ENCODE measurements at regions not wholly inside any gene's neighbourhood (a gene's known extent, or its start where the extent isn't known, plus 50 kb on each side); places are given as distances from the start of the nearest gene placed in this dataset.

DNA sequence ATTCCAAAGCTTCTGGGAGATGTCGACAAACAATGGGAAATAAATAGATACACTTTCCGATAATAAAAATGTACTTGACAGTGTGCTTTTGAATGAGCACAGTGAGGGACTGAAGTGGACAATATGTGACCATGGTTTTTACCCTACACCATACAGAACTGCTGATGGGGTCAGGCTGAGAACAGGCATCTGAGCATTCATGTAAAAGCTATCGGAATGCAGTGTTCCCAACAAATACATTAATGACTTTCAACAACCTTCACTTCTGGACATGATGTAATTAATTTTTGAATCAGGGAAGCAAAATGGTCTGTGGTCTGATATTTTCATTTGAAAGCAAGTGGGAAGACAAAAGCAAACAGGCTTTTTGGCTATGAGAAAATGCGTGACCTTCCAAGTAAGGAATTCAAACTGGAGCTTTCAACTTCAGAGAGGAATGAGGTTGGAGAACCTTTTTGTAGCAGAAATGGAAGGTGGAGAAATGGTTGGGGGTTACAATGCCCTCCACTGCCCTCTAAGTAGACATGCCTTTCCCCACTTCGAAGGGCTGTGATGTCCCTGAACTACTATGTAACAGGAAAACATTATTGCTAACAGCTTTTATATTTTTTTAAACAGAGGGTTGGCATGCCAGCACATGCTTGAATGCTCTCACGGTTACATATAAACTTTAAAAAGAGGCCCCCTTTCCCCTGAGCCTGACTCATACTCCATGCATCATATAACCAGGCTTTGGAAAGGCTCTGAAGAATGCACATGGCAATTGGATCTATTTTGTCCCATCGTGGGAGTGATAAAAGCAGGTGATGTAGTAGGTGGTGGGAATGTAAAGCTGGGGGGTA, 203.5 kb upstream of the CITED2 start:
- no peak for DNase-seq (ENCODE audit: low read depth in 2 of 2)

- DNase-seq (ENCODE audit: low read depth in 2 of 2) = no peak
Measured at GRCh38 chr6:139577124-139577762, 202.8 kb upstream of the CITED2 start.

DNA sequence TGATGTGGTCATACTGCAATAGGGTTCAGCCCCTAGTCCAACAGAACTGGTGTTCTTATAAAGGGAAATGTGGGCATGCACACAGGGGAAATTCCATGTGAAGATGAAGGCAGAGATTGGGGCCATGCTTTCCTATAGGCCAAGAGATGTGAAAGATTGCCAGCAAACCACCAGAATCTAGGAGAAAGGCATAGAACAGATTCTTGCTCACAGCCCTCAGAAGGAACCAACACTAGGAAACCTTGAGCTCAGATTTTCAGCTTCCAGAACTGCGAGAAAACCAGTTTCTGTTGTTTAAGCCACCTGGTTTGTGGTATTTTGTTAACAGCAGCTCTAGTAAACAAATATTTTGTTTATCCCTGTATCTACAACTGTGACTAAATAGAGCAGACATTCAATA, 197.6 kb upstream of the CITED2 start:
- no peak for DNase-seq (ENCODE audit: low read depth in 2 of 2)

- DNase-seq (ENCODE audit: low read depth in 2 of 2) = no peak
Measured at GRCh38 chr6:139570166-139570565, 195.7 kb upstream of the CITED2 start.

DNA sequence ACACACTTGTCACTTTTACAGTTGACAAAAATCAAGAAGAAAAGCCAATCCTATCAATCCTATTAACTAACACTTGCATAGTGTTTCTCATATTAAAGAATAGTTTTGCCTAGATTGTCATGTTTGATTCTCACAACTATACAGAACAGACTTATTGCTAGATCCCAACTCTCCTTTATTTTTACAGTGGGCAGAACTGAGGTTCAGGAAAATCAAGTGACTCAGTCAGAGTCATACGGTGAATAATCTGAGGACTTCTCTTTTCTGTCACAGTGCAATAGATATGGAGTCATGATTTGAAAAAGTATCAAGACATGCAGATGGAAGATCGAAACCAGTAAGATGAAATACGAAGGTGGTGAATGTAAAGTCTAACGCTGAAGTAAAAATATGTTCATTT, 195.1 kb upstream of the CITED2 start:
- no peak for DNase-seq (ENCODE audit: low read depth in 2 of 2)

DNA sequence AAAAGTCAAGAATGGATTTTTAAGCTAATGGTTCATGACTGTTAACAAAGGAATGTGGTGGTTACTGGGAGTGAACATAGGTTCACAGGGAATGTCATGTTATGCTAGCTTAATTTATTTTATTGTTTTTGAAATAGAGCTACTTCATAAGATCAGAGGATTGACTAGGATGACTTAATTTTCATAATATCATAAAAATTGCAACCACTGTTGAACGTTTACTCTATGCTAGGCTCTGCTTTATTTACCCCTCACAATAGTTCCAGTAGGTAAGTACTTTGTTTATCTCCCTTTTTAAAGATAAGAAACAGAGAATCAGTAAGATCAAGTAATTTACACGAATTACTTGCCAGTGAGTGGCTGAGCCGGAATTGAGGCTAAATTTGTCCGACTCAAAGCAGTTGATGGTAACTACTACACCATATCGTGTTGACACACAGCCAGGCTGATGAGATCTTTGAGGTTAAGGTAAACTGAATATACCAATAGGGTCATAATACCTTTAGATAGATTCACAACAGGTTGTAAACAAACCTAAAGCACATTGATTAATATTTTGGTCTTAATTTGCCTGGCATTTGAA, 194.6 kb upstream of the CITED2 start:
- DNase-seq (ENCODE audit: low read depth in 2 of 2) = no peak

DNA sequence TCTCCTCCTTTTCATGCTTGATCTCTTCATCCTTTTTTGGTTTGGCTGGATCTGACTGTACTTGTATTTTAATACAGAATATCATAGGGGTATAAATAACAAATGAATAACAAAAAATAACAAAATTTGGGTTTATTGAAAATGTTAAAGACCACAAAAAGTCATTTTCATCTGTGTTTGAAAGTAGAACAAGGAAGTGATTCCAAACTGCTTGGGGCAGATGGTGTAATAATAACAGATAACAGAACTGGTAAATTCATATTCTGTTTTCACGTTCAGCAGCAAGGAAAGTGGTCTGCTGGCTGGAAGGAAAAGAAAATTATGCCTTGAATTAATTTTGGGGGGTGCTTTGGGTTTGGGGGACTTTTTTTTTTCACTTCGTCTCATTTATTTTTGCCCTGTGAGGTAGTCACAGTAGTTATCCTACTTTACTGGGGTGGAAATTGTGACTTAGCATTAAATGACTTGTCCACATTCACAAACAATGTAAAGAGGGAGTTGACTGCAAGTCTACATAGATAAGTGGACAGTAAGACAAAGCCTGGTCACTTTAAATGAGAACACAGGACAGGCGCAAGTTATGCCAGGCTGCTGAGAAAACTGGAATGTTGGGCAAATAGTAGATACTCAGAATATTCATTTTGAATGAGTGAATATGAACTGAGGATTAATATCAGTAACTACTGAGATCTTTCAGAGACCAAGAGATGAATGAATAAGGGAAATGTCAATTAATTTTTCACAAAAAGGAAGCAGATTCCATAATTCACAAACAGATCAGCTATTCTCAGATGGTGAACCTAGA, 193.9 kb upstream of the CITED2 start:
- no peak for DNase-seq (ENCODE audit: low read depth in 2 of 2)

DNA sequence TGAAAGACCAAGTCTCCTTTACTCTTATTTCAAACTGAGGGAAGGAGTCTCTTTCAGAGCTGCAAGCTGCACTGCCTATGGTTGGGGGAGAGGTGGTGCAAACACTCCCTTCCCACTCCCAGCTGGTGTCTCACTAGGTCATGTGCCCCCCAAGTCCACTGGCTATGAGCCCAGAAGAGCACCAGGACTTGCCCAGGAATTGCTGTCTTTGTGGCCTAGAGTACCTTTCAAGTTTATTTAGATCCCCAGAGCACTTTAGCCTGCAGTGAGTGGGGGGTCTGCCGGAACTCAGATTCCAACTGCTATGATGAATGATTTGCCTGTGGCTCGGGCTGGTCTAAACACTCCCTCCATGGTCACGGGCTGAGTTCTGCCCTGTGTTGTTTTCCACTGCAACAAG, 192.6 kb upstream of the CITED2 start:
- DNase-seq (ENCODE audit: low read depth in 2 of 2) = no peak

DNA sequence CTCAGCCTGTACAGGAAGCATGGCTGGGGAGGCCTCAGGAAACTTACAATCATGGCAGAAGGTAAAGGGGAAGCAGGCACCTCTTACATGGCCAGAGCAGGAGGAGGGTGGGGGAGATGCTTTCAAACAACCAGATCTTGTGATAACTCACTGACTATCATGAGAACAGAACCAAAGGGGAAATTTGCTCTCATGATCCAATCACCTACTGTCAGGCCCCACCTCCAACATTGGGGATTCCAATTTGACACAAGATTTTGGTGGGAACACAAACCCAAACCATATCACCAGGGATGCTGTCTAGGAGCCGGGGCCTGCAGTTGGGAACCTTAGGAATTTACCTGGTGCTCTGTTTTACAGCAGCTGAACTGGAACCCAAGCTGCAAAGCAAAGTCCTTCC, 191.1 kb upstream of the CITED2 start:
- DNase-seq (ENCODE audit: low read depth in 2 of 2) = no peak

DNA sequence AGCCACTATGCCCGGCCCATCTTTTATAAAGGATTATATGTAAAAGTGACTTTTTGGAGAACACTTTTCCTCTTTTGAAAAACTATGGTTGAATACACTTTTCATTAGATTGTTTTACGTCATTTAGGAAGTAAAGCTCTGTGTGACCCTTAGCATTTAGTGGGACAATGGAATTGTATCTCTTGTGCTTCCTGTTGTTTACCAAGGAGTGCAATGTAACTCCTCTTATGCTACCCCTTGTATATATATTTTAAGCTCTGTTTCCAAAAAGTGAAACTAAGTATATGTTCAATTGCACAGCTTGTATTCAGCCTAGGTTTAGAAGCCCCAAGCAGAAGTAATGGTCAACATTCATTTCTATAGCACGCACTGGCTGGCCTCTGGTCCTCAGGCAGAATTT, 183.1 kb upstream of the CITED2 start:
- DNase-seq (ENCODE audit: low read depth in 2 of 2) = no peak

DNA sequence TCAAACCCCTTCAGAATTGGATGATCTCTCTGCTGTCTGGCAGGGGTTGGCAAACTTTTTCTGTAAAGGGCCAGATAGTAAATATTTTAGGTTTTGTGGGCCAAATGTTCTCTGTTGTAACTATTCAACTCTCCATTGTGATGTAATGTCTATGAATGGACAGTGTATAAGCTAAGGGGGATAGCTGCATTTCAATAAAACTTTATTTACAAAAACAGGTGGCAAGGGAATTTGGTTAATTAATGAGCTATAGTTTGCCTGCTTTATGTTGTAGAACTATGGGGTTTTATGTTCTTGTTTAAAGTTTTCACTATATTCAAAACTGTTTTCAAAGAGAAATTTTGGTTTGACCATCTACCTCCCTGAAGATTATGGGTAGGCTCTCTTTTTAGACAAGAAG, 182.1 kb upstream of the CITED2 start:
- DNase-seq (ENCODE audit: low read depth in 2 of 2) = no peak

- no peak for DNase-seq (ENCODE audit: low read depth in 2 of 2)
Measured at GRCh38 chr6:139553916-139554315, 179.5 kb upstream of the CITED2 start.

DNA sequence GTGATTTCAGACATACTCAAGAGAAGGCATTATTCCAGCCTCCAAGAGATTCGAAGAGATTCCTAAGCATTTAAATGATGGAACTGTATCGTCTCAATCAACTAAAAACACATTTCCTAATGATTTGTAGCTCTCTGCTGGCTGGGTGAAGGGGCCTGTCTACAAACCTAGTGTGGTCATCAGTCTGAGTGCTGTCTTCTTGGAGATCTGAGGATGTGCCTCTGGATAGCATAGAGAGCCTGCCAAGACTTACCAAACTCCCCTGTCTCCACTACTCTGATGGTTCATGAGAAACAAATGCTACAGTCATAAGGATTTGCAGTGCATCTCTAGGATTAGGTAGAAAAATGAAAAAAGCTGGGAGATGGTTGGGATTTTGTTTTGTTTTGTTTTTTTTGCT, 176.9 kb upstream of the CITED2 start:
- DNase-seq (ENCODE audit: low read depth in 2 of 2) = no peak

DNA sequence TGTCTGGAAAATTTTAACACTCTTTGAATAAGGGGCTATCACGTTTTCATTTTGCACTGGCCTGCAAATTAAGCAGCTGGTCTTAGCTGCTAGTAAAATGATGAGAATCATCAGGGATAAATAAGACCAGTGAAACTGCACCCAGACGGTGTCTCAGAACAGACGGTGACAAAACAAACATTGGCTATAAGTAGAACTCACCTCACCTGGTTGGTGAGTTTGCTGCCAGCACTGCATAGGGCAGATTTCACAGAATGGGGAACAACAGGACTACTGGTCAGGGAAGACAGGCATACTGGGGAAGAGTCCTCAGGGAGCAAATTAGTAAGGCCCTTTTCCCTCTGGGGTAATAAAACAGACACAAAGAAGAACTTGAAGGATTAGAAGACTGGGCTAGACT, 175.9 kb upstream of the CITED2 start:
- no peak for DNase-seq (ENCODE audit: low read depth in 2 of 2)

DNA sequence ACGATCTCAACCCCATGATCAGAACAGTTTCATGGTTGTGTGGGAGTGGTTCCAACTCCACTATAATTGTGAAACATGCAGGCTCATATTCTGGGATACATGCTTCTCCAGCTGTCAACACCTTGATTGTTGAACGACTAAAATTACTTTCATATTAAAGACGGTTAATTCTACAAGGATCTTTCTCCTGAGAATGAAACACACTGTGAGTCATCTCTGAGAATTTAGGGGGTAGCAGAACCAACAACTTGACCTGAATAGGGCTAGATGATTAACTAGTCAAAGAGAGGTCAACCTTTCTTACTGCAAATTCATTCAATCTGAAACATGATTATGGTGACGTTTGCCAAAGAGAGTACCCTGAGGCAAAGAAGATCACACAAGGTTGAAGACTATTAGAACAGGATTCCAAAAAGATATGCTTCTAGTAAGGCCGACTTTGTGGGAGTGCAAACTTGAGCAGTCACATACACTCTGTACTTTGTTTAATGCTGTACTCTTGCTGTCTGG, 175.2 kb upstream of the CITED2 start:
- DNase-seq (ENCODE audit: low read depth in 2 of 2) = no peak

DNA sequence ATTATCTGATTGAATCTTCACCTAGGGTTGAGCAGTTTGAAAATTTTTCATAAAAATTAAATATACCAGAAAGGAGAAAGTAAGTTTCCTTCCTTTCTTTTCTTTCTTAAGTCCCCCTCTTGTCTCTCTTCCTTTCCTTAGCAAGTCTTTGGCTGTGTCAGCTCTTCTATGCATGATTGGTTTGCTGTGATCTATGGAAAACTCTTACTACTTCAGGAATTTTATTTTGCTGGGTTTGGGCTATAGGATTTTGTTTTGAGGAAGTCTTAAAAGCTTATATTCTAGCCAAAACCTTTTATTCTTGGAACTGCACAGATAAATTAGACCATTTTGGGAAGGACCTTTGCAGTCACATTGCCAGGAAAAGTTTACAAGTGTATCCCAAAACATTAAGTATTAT, 173.4 kb upstream of the CITED2 start:
- no peak for DNase-seq (ENCODE audit: low read depth in 2 of 2)

DNA sequence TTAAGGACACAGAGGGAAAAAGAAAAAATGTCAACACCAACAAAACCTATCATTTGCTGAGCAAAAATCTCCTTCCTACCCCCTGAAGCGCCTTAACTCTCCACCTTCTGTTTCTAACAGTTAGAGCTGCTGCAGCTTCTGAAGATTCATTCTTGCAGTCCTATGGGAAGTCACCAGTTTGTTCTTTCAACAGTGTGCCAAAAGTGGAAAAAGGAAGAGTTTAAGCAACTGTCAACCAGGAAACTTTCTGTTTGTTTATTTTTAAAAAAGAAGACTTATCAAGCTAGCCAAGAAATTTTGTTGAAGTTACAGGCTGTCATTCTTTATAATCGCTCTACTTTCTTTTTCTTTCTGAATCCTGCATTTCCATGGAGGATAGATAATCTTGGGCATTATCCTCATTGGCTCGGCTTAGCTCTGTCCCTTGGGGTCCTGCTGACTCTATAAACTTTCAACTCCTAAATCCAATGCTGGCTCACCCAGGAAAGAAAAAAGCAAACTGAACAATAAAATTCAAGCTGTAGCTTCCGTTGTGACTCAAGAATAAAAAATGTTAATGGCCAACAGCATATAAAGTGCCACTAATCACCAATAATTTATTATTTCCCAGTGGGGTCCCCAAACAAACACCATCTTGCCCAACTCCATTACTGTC, 172.8 kb upstream of the CITED2 start:
- DNase-seq (ENCODE audit: low read depth in 2 of 2) = no peak

GRCh38 chr6:139546106-139546472, 171.6 kb upstream of the CITED2 start:
- DNase-seq (ENCODE audit: low read depth in 2 of 2) = no peak

DNA sequence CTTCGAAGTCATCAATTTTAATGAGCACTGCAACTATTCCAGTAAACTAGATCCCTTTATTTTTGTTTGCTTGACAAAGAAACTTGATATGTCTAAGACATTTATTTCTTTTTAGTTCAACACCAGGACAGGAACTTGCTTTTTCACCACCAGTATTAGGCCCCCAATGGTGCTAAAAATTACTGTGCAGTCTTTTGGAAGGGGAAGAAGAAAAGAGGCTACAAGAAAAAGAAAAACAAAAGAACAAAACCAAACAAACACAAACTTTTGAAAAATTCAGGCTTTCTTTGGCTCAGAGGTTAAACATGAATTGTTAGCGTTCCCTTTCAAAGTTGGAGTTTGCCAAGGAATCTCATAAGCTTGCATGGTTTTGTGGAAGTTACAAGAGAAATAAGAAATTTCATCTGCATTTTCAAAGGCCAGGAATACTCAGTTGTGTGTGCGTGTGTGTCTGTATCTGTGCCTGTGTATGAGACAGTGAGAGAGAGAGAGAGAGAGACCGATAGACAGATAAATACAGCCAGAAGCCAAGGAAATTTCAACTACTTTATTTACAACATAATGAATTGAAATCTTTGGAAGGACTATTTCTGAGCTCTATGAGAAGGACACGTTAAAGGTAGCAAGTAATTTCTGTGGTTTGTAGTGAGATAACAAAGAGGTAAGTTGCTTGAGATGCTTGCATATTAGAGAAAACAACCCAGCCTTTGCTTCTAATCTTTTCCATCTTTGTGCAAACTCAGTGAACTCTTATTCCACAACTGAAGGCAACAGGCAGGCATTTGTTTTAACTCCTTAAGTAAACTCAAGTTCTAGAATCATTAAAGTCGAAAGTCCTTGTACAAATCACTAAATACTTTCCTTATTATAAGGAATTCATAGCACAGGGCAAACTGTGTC, 171.0 kb upstream of the CITED2 start:
- DNase-seq (ENCODE audit: low read depth in 2 of 2) = no peak

DNA sequence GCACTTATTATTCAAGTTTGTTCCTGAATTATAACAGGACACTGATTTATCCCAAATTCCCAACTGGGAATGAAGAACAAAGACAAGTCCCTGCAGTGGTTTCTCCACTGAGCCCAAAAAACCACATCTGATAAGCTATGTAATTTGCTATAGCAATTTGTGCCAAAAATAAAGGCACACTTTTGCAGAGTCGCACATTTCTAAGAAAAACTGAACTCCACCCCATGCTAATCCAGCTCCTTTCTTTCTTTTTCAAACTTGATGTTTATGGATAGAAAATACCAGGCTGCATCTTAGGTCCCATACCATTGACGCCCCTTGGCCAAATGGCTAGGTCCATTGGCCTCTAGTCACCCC, 170.2 kb upstream of the CITED2 start:
- no peak for DNase-seq (ENCODE audit: low read depth in 2 of 2)

DNA sequence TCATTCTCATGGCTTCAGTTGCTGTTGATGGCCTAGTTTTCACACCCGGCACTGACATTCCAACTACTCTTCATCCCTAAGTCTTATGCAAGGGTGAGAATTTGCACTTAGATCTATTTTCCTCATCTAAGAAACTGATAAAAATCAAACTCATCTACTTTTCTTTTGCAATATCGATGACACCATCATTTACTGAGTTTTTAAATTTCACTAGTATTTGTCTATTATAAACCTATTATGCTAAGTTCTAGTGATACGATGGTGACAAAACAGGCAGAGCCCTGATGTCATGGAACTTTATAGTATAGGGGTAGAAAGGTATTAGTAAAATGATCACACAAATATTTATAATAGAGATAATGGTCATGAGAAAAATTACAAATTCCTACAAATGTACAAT, 167.9 kb upstream of the CITED2 start:
- no peak for DNase-seq (ENCODE audit: low read depth in 2 of 2)
